ENCODE measurements at regions not wholly inside any gene's neighbourhood (a gene's known extent, or its start where the extent isn't known, plus 50 kb on each side); places are given as distances from the start of the nearest gene placed in this dataset.

DNA sequence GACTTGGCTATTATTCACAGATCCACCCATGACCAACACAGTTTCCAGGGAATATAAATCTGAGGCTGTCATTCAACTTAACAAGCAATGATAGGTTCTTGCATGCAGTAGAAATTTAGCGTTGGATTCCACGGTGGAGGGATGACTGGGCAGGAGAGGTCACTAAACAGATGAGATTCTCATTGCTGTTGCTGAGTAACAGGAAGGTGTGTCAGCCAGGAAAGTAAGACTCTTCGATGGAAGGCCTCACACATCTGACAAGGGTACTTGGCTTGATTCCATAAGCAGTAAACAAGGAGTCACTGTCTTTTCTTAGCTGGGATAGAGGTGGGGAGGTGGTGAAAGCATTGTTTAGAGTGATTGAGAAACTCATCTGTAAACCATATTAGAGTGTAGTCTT is 1152.0 kb downstream of the SORCS3 start:
- TF ChIP-seq, protein P1, sequence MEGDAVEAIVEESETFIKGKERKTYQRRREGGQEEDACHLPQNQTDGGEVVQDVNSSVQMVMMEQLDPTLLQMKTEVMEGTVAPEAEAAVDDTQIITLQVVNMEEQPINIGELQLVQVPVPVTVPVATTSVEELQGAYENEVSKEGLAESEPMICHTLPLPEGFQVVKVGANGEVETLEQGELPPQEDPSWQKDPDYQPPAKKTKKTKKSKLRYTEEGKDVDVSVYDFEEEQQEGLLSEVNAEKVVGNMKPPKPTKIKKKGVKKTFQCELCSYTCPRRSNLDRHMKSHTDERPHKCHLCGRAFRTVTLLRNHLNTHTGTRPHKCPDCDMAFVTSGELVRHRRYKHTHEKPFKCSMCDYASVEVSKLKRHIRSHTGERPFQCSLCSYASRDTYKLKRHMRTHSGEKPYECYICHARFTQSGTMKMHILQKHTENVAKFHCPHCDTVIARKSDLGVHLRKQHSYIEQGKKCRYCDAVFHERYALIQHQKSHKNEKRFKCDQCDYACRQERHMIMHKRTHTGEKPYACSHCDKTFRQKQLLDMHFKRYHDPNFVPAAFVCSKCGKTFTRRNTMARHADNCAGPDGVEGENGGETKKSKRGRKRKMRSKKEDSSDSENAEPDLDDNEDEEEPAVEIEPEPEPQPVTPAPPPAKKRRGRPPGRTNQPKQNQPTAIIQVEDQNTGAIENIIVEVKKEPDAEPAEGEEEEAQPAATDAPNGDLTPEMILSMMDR (IDR thresholded peaks at IDR 0.05), result no peak
- TF ChIP-seq POLR2A (IDR thresholded peaks at IDR 0.05) (no peak), EP300 (IDR thresholded peaks at IDR 0.05; ENCODE audit: low read depth) (no peak)
